ENCODE measurements at regions not wholly inside any gene's neighbourhood (a gene's known extent, or its start where the extent isn't known, plus 50 kb on each side); places are given as distances from the start of the nearest gene placed in this dataset.

GRCh38 chr2:43075054-43075593, 151.3 kb downstream of the ZFP36L2 start:
- no peaks in the 10 kb centered on the region for H3K9me3 ChIP-seq (ENCODE audit: control insufficient read depth in 2 of 2, low read length in 2 of 2)
- peak overlapping the region; percentile 70 for H3K27ac ChIP-seq (ENCODE audit: low read length)
- no peak overlapping the region for H3K4me3 ChIP-seq (ENCODE audit: low read length in 2 of 2)
- no peaks in the 10 kb centered on the region for H3K27me3 ChIP-seq (ENCODE audit: control insufficient read depth in 1 of 2, insufficient read depth in 2 of 2, low read length in 2 of 2)
- peaks cover 56% of the 10 kb centered on the region for H3K4me1 ChIP-seq (ENCODE audit: control insufficient read depth, insufficient read depth, low read length)
- H3K9ac ChIP-seq (ENCODE audit: low read length in 2 of 2), result peak overlapping the region; percentile 21 to 56
- H3K36me3 ChIP-seq (ENCODE audit: control insufficient read depth in 2 of 2, insufficient read depth in 2 of 2, low read length in 2 of 2), result no peaks in the 10 kb centered on the region

- Histone ChIP-seq H3K9ac (ENCODE audit: low read length in 2 of 2) (peak overlapping the region; percentile 21 to 56), H3K4me1 (ENCODE audit: control insufficient read depth, insufficient read depth, low read length) (peaks cover 55% of the 10 kb centered on the region), H3K27ac (ENCODE audit: low read length) (peak overlapping the region; percentile 70)
Observed at GRCh38 chr2:43074592-43075053, 151.8 kb downstream of the ZFP36L2 start.

DNA sequence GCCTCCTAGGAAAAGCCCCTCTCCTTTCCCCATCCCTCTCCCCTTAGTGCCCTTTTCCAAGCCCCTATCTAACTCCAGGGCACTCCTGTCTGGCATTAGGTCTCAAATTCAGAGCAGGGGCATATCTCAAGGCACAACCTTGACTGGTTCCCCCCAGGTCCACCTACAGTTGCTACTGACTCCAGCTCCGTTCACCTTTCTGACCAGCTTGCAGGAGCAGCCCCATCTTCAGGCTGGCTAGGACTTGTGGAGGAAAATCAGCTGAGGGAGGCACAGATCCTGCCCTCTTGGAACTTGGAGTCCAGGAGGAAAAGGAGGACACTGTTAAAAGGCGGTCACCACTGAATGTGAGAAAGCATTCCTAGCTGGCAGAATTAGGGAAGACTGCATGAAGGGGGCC, 152.4 kb downstream of the ZFP36L2 start:
- Histone ChIP-seq H3K9ac (ENCODE audit: low read length in 2 of 2) (no peak overlapping the region), H3K27ac (ENCODE audit: low read length) (peak overlapping the region; percentile 37), H3K27me3 (ENCODE audit: control insufficient read depth in 1 of 2, insufficient read depth in 2 of 2, low read length in 2 of 2) (no peaks in the 10 kb centered on the region), H3K4me1 (ENCODE audit: control insufficient read depth, insufficient read depth, low read length) (peaks cover 53% of the 10 kb centered on the region), H3K9me3 (ENCODE audit: control insufficient read depth in 2 of 2, low read length in 2 of 2) (no peaks in the 10 kb centered on the region), H3K4me3 (ENCODE audit: low read length in 2 of 2) (no peak overlapping the region), H3K36me3 (ENCODE audit: control insufficient read depth in 2 of 2, insufficient read depth in 2 of 2, low read length in 2 of 2) (no peaks in the 10 kb centered on the region)

More at GRCh38 chr2:43074592-43075053, 151.8 kb downstream of the ZFP36L2 start:
- H3K36me3 ChIP-seq (ENCODE audit: control insufficient read depth in 2 of 2, insufficient read depth in 2 of 2, low read length in 2 of 2), result no peaks in the 10 kb centered on the region
- H3K27me3 ChIP-seq (ENCODE audit: control insufficient read depth in 1 of 2, insufficient read depth in 2 of 2, low read length in 2 of 2), result no peaks in the 10 kb centered on the region
- H3K9me3 ChIP-seq (ENCODE audit: control insufficient read depth in 2 of 2, low read length in 2 of 2), result no peaks in the 10 kb centered on the region
- H3K4me3 ChIP-seq (ENCODE audit: low read length in 2 of 2), result no peak overlapping the region

DNA sequence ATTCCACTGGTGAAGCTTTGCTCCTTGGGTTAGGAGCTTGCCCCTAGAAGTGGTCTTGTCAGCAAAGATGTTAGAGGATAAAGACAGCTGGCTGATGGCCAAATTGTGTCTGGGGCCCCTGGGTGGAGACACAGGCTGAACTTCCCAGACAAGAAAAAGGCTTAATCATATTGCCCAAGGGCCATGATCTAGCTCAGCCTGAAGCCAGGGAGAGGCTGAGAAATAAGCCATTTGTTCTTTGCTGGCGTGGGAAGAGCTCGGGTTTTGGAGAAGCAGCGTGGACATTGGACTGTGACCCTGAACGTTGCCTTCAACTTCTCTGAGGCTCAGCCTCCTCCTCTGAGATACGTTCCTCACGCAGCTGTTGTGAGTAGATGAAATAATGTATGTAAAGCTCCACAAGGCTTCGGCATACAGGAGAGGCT, 153.0 kb downstream of the ZFP36L2 start:
- peaks cover 53% of the 10 kb centered on the region for H3K4me1 ChIP-seq (ENCODE audit: control insufficient read depth, insufficient read depth, low read length)

GRCh38 chr2:43071599-43072550, 154.5 kb downstream of the ZFP36L2 start:
- Histone ChIP-seq H3K27me3 (ENCODE audit: control insufficient read depth in 1 of 2, insufficient read depth in 2 of 2, low read length in 2 of 2) (no peaks in the 10 kb centered on the region), H3K9ac (ENCODE audit: low read length in 2 of 2) (no peak overlapping the region), H3K36me3 (ENCODE audit: control insufficient read depth in 2 of 2, insufficient read depth in 2 of 2, low read length in 2 of 2) (no peaks in the 10 kb centered on the region), H3K4me1 (ENCODE audit: control insufficient read depth, insufficient read depth, low read length) (peaks cover 49% of the 10 kb centered on the region), H3K4me3 (ENCODE audit: low read length in 2 of 2) (peak overlapping the region in 1 of 2 donors; percentile 3), H3K9me3 (ENCODE audit: control insufficient read depth in 2 of 2, low read length in 2 of 2) (no peaks in the 10 kb centered on the region), H3K27ac (ENCODE audit: low read length) (peak overlapping the region; percentile 46)

More for the DNA sequence above, 153.0 kb downstream of the ZFP36L2 start:
- H3K27ac ChIP-seq (ENCODE audit: low read length), result no peak overlapping the region
- no peaks in the 10 kb centered on the region for H3K9me3 ChIP-seq (ENCODE audit: control insufficient read depth in 2 of 2, low read length in 2 of 2)
- H3K4me3 ChIP-seq (ENCODE audit: low read length in 2 of 2), result no peak overlapping the region
- H3K27me3 ChIP-seq (ENCODE audit: control insufficient read depth in 1 of 2, insufficient read depth in 2 of 2, low read length in 2 of 2), result no peaks in the 10 kb centered on the region
- no peaks in the 10 kb centered on the region for H3K36me3 ChIP-seq (ENCODE audit: control insufficient read depth in 2 of 2, insufficient read depth in 2 of 2, low read length in 2 of 2)
- H3K9ac ChIP-seq (ENCODE audit: low read length in 2 of 2), result no peak overlapping the region

GRCh38 chr2:43070676-43071502, 155.5 kb downstream of the ZFP36L2 start:
- H3K4me3 ChIP-seq (ENCODE audit: low read length in 2 of 2), result no peak overlapping the region
- H3K9me3 ChIP-seq (ENCODE audit: control insufficient read depth in 2 of 2, low read length in 2 of 2), result no peaks in the 10 kb centered on the region
- H3K36me3 ChIP-seq (ENCODE audit: control insufficient read depth in 2 of 2, insufficient read depth in 2 of 2, low read length in 2 of 2), result no peaks in the 10 kb centered on the region
- peaks cover 45% of the 10 kb centered on the region for H3K4me1 ChIP-seq (ENCODE audit: control insufficient read depth, insufficient read depth, low read length)
- no peak overlapping the region for H3K9ac ChIP-seq (ENCODE audit: low read length in 2 of 2)
- H3K27me3 ChIP-seq (ENCODE audit: control insufficient read depth in 1 of 2, insufficient read depth in 2 of 2, low read length in 2 of 2), result no peaks in the 10 kb centered on the region
- H3K27ac ChIP-seq (ENCODE audit: low read length), result peak overlapping the region; percentile 46

- H3K27me3 ChIP-seq (ENCODE audit: control insufficient read depth in 1 of 2, insufficient read depth in 2 of 2, low read length in 2 of 2), result no peaks in the 10 kb centered on the region
- H3K36me3 ChIP-seq (ENCODE audit: control insufficient read depth in 2 of 2, insufficient read depth in 2 of 2, low read length in 2 of 2), result no peaks in the 10 kb centered on the region
- no peaks in the 10 kb centered on the region for H3K9me3 ChIP-seq (ENCODE audit: control insufficient read depth in 2 of 2, low read length in 2 of 2)
- peaks cover 36% of the 10 kb centered on the region for H3K4me1 ChIP-seq (ENCODE audit: control insufficient read depth, insufficient read depth, low read length)
- no peak overlapping the region for H3K4me3 ChIP-seq (ENCODE audit: low read length in 2 of 2)
- H3K9ac ChIP-seq (ENCODE audit: low read length in 2 of 2), result peak overlapping the region in 1 of 2 donors; percentile 21
- no peak overlapping the region for H3K27ac ChIP-seq (ENCODE audit: low read length)
Observed at GRCh38 chr2:43070030-43070429, 156.4 kb downstream of the ZFP36L2 start.

DNA sequence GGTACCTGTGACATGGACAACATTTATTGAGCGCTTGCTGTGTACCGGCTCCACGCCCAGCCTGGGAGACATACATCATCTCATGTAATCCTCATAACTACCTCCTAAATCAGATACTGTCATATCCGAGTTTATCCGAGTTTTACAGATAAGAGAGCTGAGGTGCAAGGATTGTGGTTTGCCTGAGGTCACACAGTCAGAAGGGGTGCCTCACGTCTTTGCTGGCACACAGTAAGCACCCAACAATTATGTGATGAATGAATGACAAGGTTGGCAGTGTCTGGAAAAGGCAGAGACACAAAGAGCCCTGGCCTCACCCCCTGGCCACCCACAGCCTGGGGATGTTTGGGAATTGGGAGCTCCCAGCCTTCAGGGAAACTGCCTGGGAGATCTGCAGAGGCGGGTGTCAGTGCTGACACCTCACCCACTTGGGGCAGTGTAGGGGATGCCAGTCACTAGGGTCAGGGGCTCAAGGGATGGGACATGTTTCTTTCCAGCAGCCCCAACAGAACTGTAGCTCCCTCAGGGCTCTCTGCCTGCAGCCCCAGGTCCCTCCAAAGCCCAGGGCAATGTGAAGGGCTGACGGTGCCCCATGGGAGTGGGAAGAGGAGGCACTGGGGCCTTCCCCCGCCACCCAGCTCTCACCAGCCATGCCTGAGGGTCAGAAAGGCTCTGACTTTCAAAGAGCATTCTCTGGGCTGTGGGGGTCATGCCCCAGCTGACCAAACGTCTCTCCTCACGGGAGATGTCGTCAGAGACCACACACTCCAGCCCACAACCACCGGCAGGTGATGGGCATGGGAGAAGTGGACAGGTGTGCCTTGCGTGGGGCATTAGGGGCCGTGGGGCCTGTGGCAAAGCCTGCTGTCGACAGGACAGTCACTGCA, 157.5 kb downstream of the ZFP36L2 start:
- Histone ChIP-seq H3K4me1 (ENCODE audit: control insufficient read depth, insufficient read depth, low read length) (peaks cover 25% of the 10 kb centered on the region), H3K36me3 (ENCODE audit: control insufficient read depth in 2 of 2, insufficient read depth in 2 of 2, low read length in 2 of 2) (no peaks in the 10 kb centered on the region), H3K9me3 (ENCODE audit: control insufficient read depth in 2 of 2, low read length in 2 of 2) (no peaks in the 10 kb centered on the region), H3K9ac (ENCODE audit: low read length in 2 of 2) (no peak overlapping the region), H3K4me3 (ENCODE audit: low read length in 2 of 2) (no peak overlapping the region), H3K27me3 (ENCODE audit: control insufficient read depth in 1 of 2, insufficient read depth in 2 of 2, low read length in 2 of 2) (no peaks in the 10 kb centered on the region), H3K27ac (ENCODE audit: low read length) (no peak overlapping the region)

DNA sequence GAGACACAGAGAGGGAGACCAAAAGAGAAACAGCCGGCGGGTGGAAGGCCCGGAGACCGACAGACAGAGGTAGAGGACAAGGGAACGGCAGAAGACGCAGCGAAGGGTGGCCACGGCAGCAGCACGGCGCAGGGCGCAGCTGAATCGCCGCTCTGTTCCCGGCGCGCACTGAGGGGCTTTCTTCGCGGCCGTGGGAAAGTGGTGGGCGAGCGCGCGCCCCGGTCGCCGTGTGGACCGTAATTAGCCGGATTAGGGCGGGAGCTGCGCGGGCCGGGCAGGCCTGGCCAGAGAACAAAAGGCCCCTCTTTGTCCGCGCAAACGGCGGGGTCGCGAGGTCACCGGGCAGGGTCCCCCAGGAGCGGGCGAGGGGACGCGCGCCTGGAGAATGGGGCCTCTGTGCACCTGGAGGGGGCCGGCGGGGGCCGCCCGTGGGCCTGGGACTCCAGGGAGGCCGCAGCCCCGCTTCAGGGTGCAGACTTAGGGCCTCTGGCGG, 158.3 kb downstream of the ZFP36L2 start:
- Histone ChIP-seq H3K36me3 (ENCODE audit: control insufficient read depth in 2 of 2, insufficient read depth in 2 of 2, low read length in 2 of 2) (no peaks in the 10 kb centered on the region), H3K4me3 (ENCODE audit: low read length in 2 of 2) (no peak overlapping the region), H3K27me3 (ENCODE audit: control insufficient read depth in 1 of 2, insufficient read depth in 2 of 2, low read length in 2 of 2) (no peaks in the 10 kb centered on the region), H3K9me3 (ENCODE audit: control insufficient read depth in 2 of 2, low read length in 2 of 2) (no peaks in the 10 kb centered on the region), H3K4me1 (ENCODE audit: control insufficient read depth, insufficient read depth, low read length) (peaks cover 17% of the 10 kb centered on the region), H3K9ac (ENCODE audit: low read length in 2 of 2) (no peak overlapping the region), H3K27ac (ENCODE audit: low read length) (no peak overlapping the region)
